Endothelial cell of umbilical vein (primary cell): ENCODE measurements at regions not wholly inside any gene's neighbourhood (a gene's known extent, or its start where the extent isn't known, plus 50 kb on each side); places are given as distances from the start of the nearest gene placed in this dataset.

ENCODE experiments used
- EZH2 ChIP-seq: IDR thresholded peaks from 2 replicates; pipeline ENCODE4 v1.6.1; 2012; ENCODE audit warnings: borderline replicate concordance, low read depth, mild to moderate bottlenecking, moderate library complexity, low read length, inconsistent platforms; ENCODE audit not compliant: severe bottlenecking
- FOS ChIP-seq: IDR thresholded peaks from 2 replicates; pipeline ENCODE4 v1.6.1; 2011; ENCODE audit warnings: mild to moderate bottlenecking, low read length, moderate library complexity, borderline replicate concordance; ENCODE audit not compliant: insufficient read depth
- JUN ChIP-seq: IDR thresholded peaks from 2 replicates; pipeline ENCODE4 v1.6.1; 2011; ENCODE audit warnings: borderline replicate concordance, low read depth; ENCODE audit not compliant: insufficient read length, insufficient read depth
- POLR2A ChIP-seq: IDR thresholded peaks from 2 replicates; pipeline ENCODE4 v1.6.1; 2012; ENCODE audit warnings: low read depth, mild to moderate bottlenecking, control low read depth, low read length
- POLR2AphosphoS5 ChIP-seq: IDR thresholded peaks from 2 replicates; pipeline ENCODE4 v1.6.1; 2012; ENCODE audit warnings: low read depth, mild to moderate bottlenecking, control low read depth, low read length, moderate library complexity; ENCODE audit not compliant: insufficient read depth
- TF ChIP-seq, protein P1 (sequence below), 2 donors: IDR thresholded peaks; 1 replicate in 1 of 2; 2 replicates in 1 of 2; pipeline ENCODE4 v1.5.1; 2011; ENCODE audit warnings: low read length in 2 of 2, mild to moderate bottlenecking in 2 of 2, moderate library complexity in 2 of 2, control low read depth in 1 of 2, inconsistent platforms in 1 of 2, low read depth in 1 of 2; ENCODE audit not compliant: insufficient read depth in 1 of 2; ENCODE audit errors: extremely low read depth in 1 of 2

DNA sequence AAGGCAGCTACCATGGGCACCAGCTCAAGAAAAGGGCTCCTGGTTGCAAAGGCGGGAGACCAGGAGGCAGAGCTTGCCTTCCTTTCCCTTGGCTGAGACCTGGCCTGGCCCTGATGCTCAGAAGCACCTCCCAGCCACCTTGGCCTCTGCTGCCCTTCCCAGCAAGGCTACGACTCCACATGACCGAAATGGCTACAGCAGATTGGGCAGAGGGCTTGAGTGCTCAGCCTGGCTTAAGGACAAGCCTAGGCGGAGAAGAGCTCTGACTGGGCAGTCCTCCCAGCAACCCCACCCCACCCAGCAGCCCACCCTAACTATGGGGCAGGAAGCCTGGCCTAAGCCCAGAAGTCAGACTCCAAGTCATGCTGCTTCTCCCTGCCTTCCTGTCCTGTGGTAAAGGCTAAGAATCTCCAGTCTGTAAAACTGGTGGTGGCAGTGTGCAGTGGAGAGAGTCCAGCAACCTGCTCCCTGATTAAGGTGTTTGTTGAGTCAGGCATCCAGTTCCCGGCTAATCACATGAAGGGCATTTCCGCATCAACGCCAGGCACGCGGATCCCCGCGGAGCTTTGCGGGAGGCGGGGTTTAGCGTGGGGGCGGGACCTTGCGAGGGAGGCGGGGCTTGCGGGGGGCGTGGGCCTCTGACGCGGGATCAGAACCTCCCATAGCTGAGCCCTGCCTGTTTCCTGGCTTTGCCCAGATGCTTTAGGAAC, 256.0 kb downstream of the BCL11A start:
- TF ChIP-seq POLR2A (no peak), JUN (no peak), EZH2 (no peak), FOS (no peak), POLR2AphosphoS5 (no peak)
- TF ChIP-seq, protein P1, sequence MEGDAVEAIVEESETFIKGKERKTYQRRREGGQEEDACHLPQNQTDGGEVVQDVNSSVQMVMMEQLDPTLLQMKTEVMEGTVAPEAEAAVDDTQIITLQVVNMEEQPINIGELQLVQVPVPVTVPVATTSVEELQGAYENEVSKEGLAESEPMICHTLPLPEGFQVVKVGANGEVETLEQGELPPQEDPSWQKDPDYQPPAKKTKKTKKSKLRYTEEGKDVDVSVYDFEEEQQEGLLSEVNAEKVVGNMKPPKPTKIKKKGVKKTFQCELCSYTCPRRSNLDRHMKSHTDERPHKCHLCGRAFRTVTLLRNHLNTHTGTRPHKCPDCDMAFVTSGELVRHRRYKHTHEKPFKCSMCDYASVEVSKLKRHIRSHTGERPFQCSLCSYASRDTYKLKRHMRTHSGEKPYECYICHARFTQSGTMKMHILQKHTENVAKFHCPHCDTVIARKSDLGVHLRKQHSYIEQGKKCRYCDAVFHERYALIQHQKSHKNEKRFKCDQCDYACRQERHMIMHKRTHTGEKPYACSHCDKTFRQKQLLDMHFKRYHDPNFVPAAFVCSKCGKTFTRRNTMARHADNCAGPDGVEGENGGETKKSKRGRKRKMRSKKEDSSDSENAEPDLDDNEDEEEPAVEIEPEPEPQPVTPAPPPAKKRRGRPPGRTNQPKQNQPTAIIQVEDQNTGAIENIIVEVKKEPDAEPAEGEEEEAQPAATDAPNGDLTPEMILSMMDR (IDR thresholded peaks at IDR 0.05; ENCODE audit: extremely low read depth in 1 of 2, insufficient read depth in 1 of 2, low read depth in 1 of 2, low read length in 2 of 2): no peak
